Right atrium auricular region (tissue), 2 donors: ENCODE measurements at regions not wholly inside any gene's neighbourhood (a gene's known extent, or its start where the extent isn't known, plus 50 kb on each side); places are given as distances from the start of the nearest gene placed in this dataset.
"Not testable (repeated sequence)": the region's sequence is repeated elsewhere in the genome, so short reads cannot be mapped to it uniquely, and the experiment has no call there.

Source experiments
- DNase-seq: peaks from one replicate; pipeline ENCODE4 v3.0.0-alpha.2; 2019; ENCODE audit warnings: low spot score
- H3K27ac ChIP-seq, 2 donors: fragments of 200-600 bp; sonication (generic); 1 replicate in 1 of 2; 2 replicates in 1 of 2; pipeline ENCODE4 v1.5.1; 2016 to 2019
- H3K27me3 ChIP-seq, 2 donors: fragments of 200-600 bp; sonication (generic); one replicate each; pipeline versions ENCODE4 v1.5.1 to v1.6.0; 2017 to 2019
- H3K36me3 ChIP-seq: fragments of 200-600 bp; sonication (generic); one replicate; pipeline ENCODE4 v1.5.1; 2016
- H3K4me1 ChIP-seq, 2 donors: fragments of 200-600 bp; sonication (generic); one replicate each; pipeline versions ENCODE4 v1.5.1 to v1.6.0; 2017 to 2019
- H3K4me3 ChIP-seq, 2 donors: fragments of 200-600 bp; sonication (generic); 1 replicate in 1 of 2; 2 replicates in 1 of 2; pipeline ENCODE4 v1.5.1; 2017 to 2019; ENCODE audit warnings: mild to moderate bottlenecking in 1 of 2, moderate library complexity in 1 of 2
- H3K9me3 ChIP-seq, 2 donors: fragments of 200-600 bp; sonication (generic); one replicate each; pipeline ENCODE4 v1.5.1; 2019
- TF ChIP-seq, protein P1 (sequence below), 2 donors: fragments of 200-600 bp; sonication (generic); IDR thresholded peaks; one replicate each; pipeline ENCODE4 v1.5.1; 2019; ENCODE audit warnings: antibody characterized with exemption in 2 of 2

DNA sequence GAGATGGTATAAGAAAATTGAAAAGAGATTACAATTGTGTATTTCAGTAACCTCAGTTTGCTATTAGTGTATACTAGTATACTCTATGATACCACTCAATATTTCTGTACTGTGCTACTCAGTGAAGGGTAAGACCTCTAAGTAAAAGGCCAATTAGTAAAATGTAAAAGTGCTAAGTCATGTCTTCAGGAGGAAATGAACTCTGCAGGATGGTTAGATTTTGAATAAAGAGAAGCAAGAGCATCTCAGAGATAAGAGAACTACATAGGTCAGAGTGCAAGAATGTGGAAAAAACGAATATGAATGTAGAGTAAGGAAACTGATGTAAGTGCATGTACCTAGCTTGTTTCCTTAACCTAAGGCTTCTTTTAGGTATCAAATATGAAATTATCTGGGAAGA is 796.6 kb upstream of the GBE1 start:
- Histone ChIP-seq H3K36me3 (no peaks in the 10 kb centered on the region), H3K4me3 (no peak overlapping the region), H3K27me3 (no peaks in the 10 kb centered on the region), H3K27ac (no peak overlapping the region), H3K9me3 (no peaks in the 10 kb centered on the region), H3K4me1 (no peaks in the 10 kb centered on the region)
- DNase-seq, result no peak
- TF ChIP-seq, protein P1, sequence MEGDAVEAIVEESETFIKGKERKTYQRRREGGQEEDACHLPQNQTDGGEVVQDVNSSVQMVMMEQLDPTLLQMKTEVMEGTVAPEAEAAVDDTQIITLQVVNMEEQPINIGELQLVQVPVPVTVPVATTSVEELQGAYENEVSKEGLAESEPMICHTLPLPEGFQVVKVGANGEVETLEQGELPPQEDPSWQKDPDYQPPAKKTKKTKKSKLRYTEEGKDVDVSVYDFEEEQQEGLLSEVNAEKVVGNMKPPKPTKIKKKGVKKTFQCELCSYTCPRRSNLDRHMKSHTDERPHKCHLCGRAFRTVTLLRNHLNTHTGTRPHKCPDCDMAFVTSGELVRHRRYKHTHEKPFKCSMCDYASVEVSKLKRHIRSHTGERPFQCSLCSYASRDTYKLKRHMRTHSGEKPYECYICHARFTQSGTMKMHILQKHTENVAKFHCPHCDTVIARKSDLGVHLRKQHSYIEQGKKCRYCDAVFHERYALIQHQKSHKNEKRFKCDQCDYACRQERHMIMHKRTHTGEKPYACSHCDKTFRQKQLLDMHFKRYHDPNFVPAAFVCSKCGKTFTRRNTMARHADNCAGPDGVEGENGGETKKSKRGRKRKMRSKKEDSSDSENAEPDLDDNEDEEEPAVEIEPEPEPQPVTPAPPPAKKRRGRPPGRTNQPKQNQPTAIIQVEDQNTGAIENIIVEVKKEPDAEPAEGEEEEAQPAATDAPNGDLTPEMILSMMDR (IDR thresholded peaks at IDR 0.05), result no peak

DNA sequence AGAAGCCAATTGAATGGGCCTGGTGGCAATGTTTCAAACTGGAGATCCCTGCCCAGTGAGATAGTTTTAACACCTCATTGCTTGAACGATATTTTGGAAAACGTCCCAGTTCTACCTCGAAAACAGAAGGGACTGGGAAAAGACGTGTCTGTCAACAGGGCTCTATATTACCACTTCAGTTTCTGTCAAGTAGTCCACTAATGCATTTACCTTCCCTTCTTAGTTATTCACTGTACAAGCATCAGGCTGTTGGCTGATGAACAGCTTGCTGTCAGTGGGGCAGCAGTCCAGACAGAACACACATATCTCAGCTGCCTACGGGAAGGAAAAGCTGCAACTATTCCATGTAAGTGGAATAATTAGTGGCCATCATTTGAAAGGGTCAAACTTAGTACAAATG is 794.7 kb upstream of the GBE1 start:
- TF ChIP-seq, protein P1 (IDR thresholded peaks at IDR 0.05), result no peak

GRCh38 chr3:82542556-82542955 is 781.1 kb upstream of the GBE1 start:
- H3K4me3 ChIP-seq, result not testable (repeated sequence)

More for the DNA sequence above, 794.7 kb upstream of the GBE1 start:
- Histone ChIP-seq H3K4me1 (no peaks in the 10 kb centered on the region), H3K27ac (no peak overlapping the region), H3K9me3 (no peaks in the 10 kb centered on the region), H3K27me3 (no peaks in the 10 kb centered on the region), H3K36me3 (no peaks in the 10 kb centered on the region), H3K4me3 (no peak overlapping the region)
- DNase-seq, result no peak

GRCh38 chr3:82521657-82522056 is 760.2 kb upstream of the GBE1 start:
- no peaks in the 10 kb centered on the region for H3K36me3 ChIP-seq
- no peak overlapping the region for H3K27ac ChIP-seq
- TF ChIP-seq, protein P1 (IDR thresholded peaks at IDR 0.05), result no peak
- no peaks in the 10 kb centered on the region for H3K4me1 ChIP-seq
- no peak for DNase-seq
- no peaks in the 10 kb centered on the region for H3K27me3 ChIP-seq
- H3K9me3 ChIP-seq, result no peaks in the 10 kb centered on the region
- H3K4me3 ChIP-seq, result no peak overlapping the region

More at GRCh38 chr3:82542556-82542955, 781.1 kb upstream of the GBE1 start:
- H3K27me3 ChIP-seq, DNase-seq, H3K27ac ChIP-seq, H3K36me3 ChIP-seq, H3K4me1 ChIP-seq, H3K9me3 ChIP-seq: not testable (repeated sequence)

DNA sequence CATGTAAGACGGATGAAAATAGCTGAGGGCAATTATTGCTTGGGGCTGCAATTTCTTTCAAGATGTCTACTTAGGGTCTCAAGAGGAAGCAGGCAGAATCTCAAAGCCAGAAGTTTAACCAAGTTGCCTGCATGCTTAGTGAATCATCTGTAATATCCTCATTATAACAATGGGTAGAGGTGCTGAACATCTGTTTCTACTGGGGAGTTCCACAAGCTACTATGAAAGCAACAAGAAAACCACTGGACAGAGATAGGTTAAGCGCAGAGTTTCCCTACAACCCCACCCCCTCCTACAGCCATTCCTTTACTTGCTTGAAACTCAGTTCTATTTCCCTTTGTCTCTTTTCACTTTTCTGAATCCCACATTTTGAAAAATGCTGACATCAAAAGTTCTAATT is 759.4 kb upstream of the GBE1 start:
- Histone ChIP-seq H3K27me3 (no peaks in the 10 kb centered on the region), H3K27ac (no peak overlapping the region), H3K36me3 (no peaks in the 10 kb centered on the region), H3K4me3 (no peak overlapping the region), H3K4me1 (no peaks in the 10 kb centered on the region), H3K9me3 (no peaks in the 10 kb centered on the region)
- DNase-seq, result no peak
- TF ChIP-seq, protein P1 (IDR thresholded peaks at IDR 0.05), result no peak

DNA sequence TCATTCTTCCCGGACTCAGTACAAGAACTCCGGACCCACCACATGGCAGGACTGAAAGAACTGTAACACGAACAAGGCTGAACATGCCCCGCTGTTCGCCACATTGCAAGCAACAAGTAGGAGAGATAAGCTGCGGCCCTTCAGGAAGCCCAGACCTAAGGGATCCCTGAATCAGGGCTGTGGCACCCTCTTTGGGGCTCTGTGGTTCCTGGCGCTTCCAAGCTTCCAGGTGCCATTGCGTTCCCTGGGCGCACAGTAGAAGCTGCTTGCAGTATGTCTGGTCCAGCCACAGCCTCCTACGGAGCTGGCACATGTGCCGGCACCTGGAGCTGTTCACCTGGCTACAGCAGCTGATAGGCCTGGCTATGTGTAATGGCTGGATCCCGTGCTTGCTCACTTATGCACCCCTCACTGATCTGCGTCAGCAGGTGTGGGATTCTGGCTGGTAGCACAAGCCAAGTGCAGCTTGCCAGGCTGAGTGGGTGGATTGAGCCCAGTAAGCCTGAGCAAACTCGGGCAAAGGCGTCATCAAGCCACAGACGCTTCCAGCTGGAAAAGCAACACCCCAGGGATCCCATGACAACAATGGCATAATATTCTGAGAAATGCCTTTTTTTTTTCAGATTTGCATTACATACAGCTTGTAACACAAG is 748.6 kb upstream of the GBE1 start:
- H3K4me1 ChIP-seq, result no peaks in the 10 kb centered on the region
- no peak overlapping the region for H3K27ac ChIP-seq
- no peaks in the 10 kb centered on the region for H3K27me3 ChIP-seq
- TF ChIP-seq, protein P1 (IDR thresholded peaks at IDR 0.05), result no peak
- peaks cover 0 to 5% of the 10 kb centered on the region in 2 donors for H3K9me3 ChIP-seq
- H3K4me3 ChIP-seq, result no peak overlapping the region
- no peaks in the 10 kb centered on the region for H3K36me3 ChIP-seq
- no peak for DNase-seq
